H1 (cell line): ENCODE measurements at regions not wholly inside any gene's neighbourhood (a gene's known extent, or its start where the extent isn't known, plus 50 kb on each side); places are given as distances from the start of the nearest gene placed in this dataset.

Source experiments
- EGR1 ChIP-seq: IDR thresholded peaks from 2 replicates; pipeline ENCODE4 v1.6.1; 2011; ENCODE audit warnings: low read depth, low read length, borderline replicate concordance
- MAX ChIP-seq: IDR thresholded peaks from 2 replicates; pipeline ENCODE4 v1.6.1; 2012; ENCODE audit warnings: inconsistent platforms
- SIX5 ChIP-seq: IDR thresholded peaks from 2 replicates; pipeline ENCODE4 v1.6.1; 2011; ENCODE audit warnings: mild to moderate bottlenecking, low read depth, low read length
- TF ChIP-seq, protein P1 (sequence below): fragments of 300-600 bp; sonication (generic); IDR thresholded peaks from 2 replicates; pipeline ENCODE4 v1.7.1; 2012; ENCODE audit warnings: low read length, moderate library complexity, mild to moderate bottlenecking, inconsistent platforms; ENCODE audit not compliant: insufficient replicate concordance

GRCh38 chr1:221001167-221001566 is 121.9 kb downstream of the HLX start (continued):
- no peak for TF ChIP-seq MAX
- no peak for TF ChIP-seq SIX5
- TF ChIP-seq EGR1: no peak
- TF ChIP-seq, protein P1, sequence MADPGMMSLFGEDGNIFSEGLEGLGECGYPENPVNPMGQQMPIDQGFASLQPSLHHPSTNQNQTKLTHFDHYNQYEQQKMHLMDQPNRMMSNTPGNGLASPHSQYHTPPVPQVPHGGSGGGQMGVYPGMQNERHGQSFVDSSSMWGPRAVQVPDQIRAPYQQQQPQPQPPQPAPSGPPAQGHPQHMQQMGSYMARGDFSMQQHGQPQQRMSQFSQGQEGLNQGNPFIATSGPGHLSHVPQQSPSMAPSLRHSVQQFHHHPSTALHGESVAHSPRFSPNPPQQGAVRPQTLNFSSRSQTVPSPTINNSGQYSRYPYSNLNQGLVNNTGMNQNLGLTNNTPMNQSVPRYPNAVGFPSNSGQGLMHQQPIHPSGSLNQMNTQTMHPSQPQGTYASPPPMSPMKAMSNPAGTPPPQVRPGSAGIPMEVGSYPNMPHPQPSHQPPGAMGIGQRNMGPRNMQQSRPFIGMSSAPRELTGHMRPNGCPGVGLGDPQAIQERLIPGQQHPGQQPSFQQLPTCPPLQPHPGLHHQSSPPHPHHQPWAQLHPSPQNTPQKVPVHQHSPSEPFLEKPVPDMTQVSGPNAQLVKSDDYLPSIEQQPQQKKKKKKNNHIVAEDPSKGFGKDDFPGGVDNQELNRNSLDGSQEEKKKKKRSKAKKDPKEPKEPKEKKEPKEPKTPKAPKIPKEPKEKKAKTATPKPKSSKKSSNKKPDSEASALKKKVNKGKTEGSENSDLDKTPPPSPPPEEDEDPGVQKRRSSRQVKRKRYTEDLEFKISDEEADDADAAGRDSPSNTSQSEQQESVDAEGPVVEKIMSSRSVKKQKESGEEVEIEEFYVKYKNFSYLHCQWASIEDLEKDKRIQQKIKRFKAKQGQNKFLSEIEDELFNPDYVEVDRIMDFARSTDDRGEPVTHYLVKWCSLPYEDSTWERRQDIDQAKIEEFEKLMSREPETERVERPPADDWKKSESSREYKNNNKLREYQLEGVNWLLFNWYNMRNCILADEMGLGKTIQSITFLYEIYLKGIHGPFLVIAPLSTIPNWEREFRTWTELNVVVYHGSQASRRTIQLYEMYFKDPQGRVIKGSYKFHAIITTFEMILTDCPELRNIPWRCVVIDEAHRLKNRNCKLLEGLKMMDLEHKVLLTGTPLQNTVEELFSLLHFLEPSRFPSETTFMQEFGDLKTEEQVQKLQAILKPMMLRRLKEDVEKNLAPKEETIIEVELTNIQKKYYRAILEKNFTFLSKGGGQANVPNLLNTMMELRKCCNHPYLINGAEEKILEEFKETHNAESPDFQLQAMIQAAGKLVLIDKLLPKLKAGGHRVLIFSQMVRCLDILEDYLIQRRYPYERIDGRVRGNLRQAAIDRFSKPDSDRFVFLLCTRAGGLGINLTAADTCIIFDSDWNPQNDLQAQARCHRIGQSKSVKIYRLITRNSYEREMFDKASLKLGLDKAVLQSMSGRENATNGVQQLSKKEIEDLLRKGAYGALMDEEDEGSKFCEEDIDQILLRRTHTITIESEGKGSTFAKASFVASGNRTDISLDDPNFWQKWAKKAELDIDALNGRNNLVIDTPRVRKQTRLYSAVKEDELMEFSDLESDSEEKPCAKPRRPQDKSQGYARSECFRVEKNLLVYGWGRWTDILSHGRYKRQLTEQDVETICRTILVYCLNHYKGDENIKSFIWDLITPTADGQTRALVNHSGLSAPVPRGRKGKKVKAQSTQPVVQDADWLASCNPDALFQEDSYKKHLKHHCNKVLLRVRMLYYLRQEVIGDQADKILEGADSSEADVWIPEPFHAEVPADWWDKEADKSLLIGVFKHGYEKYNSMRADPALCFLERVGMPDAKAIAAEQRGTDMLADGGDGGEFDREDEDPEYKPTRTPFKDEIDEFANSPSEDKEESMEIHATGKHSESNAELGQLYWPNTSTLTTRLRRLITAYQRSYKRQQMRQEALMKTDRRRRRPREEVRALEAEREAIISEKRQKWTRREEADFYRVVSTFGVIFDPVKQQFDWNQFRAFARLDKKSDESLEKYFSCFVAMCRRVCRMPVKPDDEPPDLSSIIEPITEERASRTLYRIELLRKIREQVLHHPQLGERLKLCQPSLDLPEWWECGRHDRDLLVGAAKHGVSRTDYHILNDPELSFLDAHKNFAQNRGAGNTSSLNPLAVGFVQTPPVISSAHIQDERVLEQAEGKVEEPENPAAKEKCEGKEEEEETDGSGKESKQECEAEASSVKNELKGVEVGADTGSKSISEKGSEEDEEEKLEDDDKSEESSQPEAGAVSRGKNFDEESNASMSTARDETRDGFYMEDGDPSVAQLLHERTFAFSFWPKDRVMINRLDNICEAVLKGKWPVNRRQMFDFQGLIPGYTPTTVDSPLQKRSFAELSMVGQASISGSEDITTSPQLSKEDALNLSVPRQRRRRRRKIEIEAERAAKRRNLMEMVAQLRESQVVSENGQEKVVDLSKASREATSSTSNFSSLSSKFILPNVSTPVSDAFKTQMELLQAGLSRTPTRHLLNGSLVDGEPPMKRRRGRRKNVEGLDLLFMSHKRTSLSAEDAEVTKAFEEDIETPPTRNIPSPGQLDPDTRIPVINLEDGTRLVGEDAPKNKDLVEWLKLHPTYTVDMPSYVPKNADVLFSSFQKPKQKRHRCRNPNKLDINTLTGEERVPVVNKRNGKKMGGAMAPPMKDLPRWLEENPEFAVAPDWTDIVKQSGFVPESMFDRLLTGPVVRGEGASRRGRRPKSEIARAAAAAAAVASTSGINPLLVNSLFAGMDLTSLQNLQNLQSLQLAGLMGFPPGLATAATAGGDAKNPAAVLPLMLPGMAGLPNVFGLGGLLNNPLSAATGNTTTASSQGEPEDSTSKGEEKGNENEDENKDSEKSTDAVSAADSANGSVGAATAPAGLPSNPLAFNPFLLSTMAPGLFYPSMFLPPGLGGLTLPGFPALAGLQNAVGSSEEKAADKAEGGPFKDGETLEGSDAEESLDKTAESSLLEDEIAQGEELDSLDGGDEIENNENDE: no peak
- TF ChIP-seq, all 59 proteins: peak for 0
